RWPE1 (cell line): ENCODE measurements at regions not wholly inside any gene's neighbourhood (a gene's known extent, or its start where the extent isn't known, plus 50 kb on each side); places are given as distances from the start of the nearest gene placed in this dataset.
"Not testable (repeated sequence)": the region's sequence is repeated elsewhere in the genome, so short reads cannot be mapped to it uniquely, and the experiment has no call there.

ENCODE experiments used
- CTCF ChIA-PET: fragments of 350-600 bp; sonication (Branson Sonifier 250); formaldehyde crosslinking; extraction: SDS; loops from one replicate; lab custom pipeline; 2021; lab: Yijun Ruan, JAX
- POLR2A ChIA-PET: fragments of 400-600 bp; formaldehyde crosslinking; extraction: SDS; loops from one replicate; lab custom pipeline; 2020; ENCODE audit warnings: antibody characterized with exemption; ENCODE audit not compliant: low non-redundant PET; lab: Yijun Ruan, JAX
- DNase-seq: peaks from one replicate; pipeline ENCODE4 v3.0.0; 2012; ENCODE audit warnings: low spot score
- H3K27ac ChIP-seq: fragments of 450-650 bp; 2 replicates; pipeline ENCODE4 v1.5.1; 2017
- TF ChIP-seq, protein P1 (sequence below): fragments of 450-650 bp; conservative IDR thresholded peaks from 2 replicates; pipeline ENCODE4 v1.5.1; 2017; ENCODE audit warnings: low read depth, mild to moderate bottlenecking

DNA sequence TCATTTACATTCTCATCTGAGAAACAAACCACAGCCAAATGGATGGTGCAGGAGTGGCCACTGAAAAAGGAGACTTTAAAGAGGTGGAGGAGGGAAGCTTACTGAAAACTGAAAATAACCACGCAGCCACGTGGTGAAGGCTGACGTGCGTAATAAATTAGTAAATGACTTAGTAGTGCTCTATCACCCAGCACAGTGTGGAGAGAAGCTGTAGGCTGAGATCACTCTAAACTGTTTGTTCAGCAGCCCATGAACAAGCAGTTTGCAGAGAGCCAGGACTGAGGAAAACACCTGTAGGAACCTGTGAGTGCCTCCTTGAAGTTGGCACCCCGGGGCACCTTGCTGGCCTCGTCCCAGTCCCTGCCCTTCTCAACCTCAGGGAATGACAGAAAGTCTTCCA lies 193.0 kb downstream of the TXNL1 start:
- H3K27ac ChIP-seq: no peak overlapping the region
- CTCF ChIA-PET: no interaction called here
- no peak for DNase-seq
- TF ChIP-seq, protein P1, sequence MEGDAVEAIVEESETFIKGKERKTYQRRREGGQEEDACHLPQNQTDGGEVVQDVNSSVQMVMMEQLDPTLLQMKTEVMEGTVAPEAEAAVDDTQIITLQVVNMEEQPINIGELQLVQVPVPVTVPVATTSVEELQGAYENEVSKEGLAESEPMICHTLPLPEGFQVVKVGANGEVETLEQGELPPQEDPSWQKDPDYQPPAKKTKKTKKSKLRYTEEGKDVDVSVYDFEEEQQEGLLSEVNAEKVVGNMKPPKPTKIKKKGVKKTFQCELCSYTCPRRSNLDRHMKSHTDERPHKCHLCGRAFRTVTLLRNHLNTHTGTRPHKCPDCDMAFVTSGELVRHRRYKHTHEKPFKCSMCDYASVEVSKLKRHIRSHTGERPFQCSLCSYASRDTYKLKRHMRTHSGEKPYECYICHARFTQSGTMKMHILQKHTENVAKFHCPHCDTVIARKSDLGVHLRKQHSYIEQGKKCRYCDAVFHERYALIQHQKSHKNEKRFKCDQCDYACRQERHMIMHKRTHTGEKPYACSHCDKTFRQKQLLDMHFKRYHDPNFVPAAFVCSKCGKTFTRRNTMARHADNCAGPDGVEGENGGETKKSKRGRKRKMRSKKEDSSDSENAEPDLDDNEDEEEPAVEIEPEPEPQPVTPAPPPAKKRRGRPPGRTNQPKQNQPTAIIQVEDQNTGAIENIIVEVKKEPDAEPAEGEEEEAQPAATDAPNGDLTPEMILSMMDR: no peak
- POLR2A ChIA-PET: no interaction called here

- H3K27ac ChIP-seq: no peak overlapping the region
- POLR2A ChIA-PET: no interaction called here
- TF ChIP-seq, protein P1: no peak
- DNase-seq: no peak
- CTCF ChIA-PET: no interaction called here
Observed at GRCh38 chr18:56444201-56444600, 194.2 kb downstream of the TXNL1 start.

GRCh38 chr18:56443166-56443907 lies 195.1 kb downstream of the TXNL1 start:
- DNase-seq: no peak
- no peak overlapping the region for H3K27ac ChIP-seq
- TF ChIP-seq, protein P1: no peak
- POLR2A ChIA-PET: no interaction called here
- CTCF ChIA-PET: no interaction called here

GRCh38 chr18:56438480-56438879 lies 199.9 kb downstream of the TXNL1 start:
- POLR2A ChIA-PET, H3K27ac ChIP-seq, CTCF ChIA-PET, DNase-seq: not testable (repeated sequence)

GRCh38 chr18:56436651-56437050 lies 201.7 kb downstream of the TXNL1 start:
- TF ChIP-seq, protein P1: no peak

DNA sequence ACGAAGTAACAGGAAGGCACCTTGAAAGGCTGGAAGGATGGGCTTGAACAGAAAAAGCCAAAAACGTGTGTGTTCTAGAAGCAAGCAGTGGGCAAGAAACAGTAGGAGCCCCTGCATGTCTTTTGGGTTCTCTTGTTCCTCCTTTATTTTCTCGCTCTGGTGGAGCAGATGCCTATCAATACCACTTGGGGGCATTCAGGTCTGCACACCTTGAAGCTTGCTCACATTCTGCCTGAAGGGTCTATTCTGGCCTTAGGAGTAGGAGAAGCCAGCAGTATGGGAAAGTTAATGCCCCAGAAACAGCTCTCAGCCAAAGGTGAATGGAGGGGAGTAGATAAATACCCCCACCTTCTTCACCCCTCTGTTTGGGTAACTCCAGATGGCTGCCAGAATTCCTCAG lies 204.5 kb downstream of the TXNL1 start:
- CTCF ChIA-PET: no interaction called here
- POLR2A ChIA-PET: no interaction called here
- no peak overlapping the region for H3K27ac ChIP-seq
- TF ChIP-seq, protein P1: no peak
- DNase-seq: no peak

More at GRCh38 chr18:56436651-56437050, 201.7 kb downstream of the TXNL1 start:
- POLR2A ChIA-PET: no interaction called here
- H3K27ac ChIP-seq: no peak overlapping the region
- CTCF ChIA-PET: no interaction called here
- DNase-seq: no peak

DNA sequence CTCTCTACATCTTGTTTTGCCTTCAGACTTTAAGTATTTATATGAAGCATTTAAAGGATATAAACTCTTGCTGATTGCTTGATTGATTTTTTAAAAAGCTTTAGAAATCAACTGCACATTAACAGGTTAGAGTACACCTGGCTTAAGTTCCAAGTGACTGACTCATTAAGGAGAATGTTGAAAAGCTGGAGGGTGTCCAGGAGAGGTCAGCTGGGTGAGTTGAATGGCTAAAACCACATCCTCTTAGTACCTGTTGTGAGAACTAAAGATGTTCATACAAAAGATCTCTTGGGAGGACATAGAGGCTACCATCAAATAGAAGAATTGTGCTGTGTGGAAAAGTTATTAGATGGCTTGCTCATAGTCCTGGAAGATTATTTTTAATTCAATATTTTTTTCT lies 206.8 kb downstream of the TXNL1 start:
- ChIA-PET POLR2A (no interaction called here), CTCF (no interaction called here)
- no peak overlapping the region for H3K27ac ChIP-seq
- peak; percentile 30 for DNase-seq
- TF ChIP-seq, protein P1: no peak
